CD1c-positive myeloid dendritic cell (primary cell): ENCODE measurements at regions not wholly inside any gene's neighbourhood (a gene's known extent, or its start where the extent isn't known, plus 50 kb on each side); places are given as distances from the start of the nearest gene placed in this dataset.

ENCODE experiments used
- DNase-seq: peaks from one replicate; pipeline ENCODE4 v3.0.0-alpha.2; 2016; ENCODE audit errors: extremely low spot score

DNA sequence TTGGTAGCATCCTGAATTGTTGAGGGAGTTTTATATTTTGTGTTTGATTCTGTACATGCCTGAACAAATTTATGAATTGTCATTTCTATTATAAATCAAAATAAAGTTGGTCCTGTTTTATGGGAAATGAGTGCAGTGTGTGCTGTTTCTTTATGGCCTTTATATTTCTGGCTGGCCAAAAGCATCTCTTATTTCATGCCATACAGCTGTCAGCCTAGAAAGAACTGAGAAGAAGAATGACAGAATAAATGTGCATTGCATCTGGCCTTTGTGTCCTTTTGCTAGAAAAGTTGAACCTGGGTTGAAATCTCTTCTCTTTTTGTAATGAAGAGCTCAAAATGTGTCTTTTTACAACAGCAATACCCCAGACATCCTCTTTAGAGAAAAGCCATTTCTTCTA lies 474.7 kb upstream of the LRATD1 start:
- no peak for DNase-seq

GRCh38 chr2:14180333-14180732 lies 452.2 kb upstream of the LRATD1 start:
- no peak for DNase-seq

DNA sequence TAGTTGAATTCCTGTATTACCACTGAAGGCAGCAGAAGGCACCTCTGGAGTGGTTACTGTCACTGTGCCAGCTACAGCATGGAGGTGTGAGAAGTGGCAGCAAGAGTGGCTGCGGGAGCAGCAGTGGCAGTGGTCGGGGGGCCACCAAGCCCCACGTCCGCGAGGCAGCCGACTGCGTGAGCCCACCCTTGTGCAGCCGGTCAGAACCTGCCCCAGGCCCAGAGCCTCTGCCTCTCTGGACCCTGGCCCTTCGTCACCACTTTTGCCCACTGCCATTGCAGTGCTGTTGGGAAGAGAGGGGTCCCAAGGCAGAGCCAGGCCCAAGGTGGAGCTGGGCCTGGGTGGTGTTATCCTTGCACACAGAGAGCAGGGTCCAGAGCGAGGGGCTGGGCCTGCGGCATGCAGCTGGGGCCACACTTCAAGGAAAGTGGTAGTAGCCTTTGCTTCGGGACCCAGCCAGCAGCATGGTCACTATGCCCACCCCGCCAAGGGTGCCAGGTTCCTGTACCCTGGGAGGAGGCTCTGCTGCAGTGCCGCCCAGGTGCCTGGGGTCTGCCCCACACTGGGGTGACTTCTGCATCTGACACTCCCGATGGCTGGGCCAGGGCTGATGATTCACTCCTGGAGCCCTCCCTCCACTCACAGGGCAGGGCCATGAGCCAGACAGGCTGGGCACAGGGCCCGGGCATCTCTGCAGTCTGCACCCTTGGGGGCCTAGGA lies 450.1 kb upstream of the LRATD1 start:
- no peak for DNase-seq

GRCh38 chr2:14185906-14186305 lies 446.6 kb upstream of the LRATD1 start:
- no peak for DNase-seq

- DNase-seq, result no peak
Observed at GRCh38 chr2:14188446-14188845, 444.1 kb upstream of the LRATD1 start.

GRCh38 chr2:14189929-14190328 lies 442.6 kb upstream of the LRATD1 start:
- DNase-seq, result no peak

- no peak for DNase-seq
Observed at GRCh38 chr2:14194233-14194632, 438.3 kb upstream of the LRATD1 start.

- no peak for DNase-seq
Observed at GRCh38 chr2:14197293-14197692, 435.2 kb upstream of the LRATD1 start.

DNA sequence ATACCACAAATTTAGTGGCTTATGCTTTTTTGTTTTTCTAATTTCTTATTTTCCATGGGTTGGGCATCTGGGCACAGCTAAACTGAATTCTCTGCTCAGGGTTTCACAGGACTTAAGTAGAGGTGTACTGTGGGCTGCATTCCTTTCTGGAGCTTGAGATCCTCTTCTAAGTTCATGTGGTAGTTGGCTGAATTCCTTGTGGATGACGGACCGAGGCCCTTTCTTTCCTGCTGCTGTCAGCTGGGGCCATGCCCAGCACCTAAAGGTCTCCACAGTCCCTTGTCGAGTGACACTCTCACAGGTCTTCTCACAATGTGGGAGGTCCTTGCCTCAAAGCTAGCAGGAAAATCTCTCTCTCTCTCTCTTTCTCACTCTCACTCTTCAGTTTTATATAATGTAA lies 433.5 kb upstream of the LRATD1 start:
- DNase-seq, result no peak

GRCh38 chr2:14219306-14219705 lies 413.2 kb upstream of the LRATD1 start:
- DNase-seq, result no peak

DNA sequence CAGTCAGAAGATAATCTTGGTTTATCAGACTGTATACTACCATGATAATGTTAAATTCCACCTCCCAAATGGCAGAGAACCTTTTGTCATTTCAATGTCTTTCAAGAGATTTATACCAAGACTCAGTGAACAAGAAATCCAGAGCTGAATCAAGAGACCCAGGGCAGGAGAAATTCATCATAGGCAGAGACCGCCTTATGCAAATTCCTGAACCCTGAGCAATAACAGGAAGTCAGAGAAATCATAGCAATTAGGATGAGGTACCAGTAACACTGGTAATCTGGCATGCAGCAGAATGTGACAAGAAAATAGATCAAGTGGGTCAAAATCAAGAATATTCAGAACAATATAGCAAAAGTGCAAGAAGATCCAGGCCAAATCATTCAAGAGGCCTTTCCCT lies 412.4 kb upstream of the LRATD1 start:
- DNase-seq, result no peak

DNA sequence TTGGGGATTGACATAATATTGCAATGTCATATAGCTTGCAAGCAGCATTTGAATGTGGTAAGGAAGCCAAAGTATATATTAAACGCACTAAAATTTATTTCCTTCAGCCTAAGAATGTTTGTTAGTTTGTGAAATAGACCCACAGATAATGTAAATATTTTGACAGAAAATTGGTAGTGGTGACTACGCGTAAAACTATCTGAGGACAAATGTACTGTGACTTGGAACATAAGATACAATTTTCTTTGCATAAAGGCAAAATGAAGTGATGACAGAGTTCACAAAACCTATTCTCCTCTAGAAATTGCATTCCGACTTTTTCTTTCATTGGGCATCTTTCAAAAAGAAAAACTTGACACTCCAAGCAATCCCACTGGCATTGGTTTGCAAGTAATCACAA lies 411.1 kb upstream of the LRATD1 start:
- DNase-seq, result no peak

GRCh38 chr2:14223576-14223975 lies 408.9 kb upstream of the LRATD1 start:
- no peak for DNase-seq

- no peak for DNase-seq
Observed at GRCh38 chr2:14231391-14231898, 401.1 kb upstream of the LRATD1 start.

- DNase-seq, result no peak
Observed at GRCh38 chr2:14232217-14232616, 400.3 kb upstream of the LRATD1 start.

DNA sequence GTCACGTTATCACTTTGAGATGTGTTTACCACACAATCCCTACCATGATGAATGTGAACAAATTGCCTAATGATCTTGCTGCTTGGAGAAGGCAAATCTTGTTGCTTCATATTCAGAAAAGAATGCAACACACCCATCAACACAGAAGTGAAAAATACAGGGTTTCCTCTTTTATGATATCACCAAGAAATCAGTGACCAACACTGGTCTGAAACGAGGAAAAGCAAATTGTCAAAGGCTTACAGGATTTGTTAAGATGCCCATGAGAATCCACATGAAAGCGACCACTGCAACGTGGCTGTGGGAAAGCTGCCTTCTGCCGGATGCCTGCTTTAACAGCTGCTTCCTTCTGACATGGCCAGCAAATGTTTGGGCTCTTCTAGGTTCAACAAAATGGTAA lies 397.6 kb upstream of the LRATD1 start:
- no peak for DNase-seq

GRCh38 chr2:14235667-14236066 lies 396.9 kb upstream of the LRATD1 start:
- no peak for DNase-seq

- DNase-seq, result no peak
Observed at GRCh38 chr2:14237902-14238301, 394.6 kb upstream of the LRATD1 start.

- no peak for DNase-seq
Observed at GRCh38 chr2:14239605-14240004, 392.9 kb upstream of the LRATD1 start.

GRCh38 chr2:14240868-14241267 lies 391.6 kb upstream of the LRATD1 start:
- no peak for DNase-seq

- no peak for DNase-seq
Observed at GRCh38 chr2:14245901-14246300, 386.6 kb upstream of the LRATD1 start.

GRCh38 chr2:14255135-14255820 lies 377.2 kb upstream of the LRATD1 start:
- no peak for DNase-seq

GRCh38 chr2:14256890-14257289 lies 375.6 kb upstream of the LRATD1 start:
- DNase-seq, result no peak
